GM12878 (cell line): ENCODE measurements at regions not wholly inside any gene's neighbourhood (a gene's known extent, or its start where the extent isn't known, plus 50 kb on each side); places are given as distances from the start of the nearest gene placed in this dataset.
"Not testable (repeated sequence)": the region's sequence is repeated elsewhere in the genome, so short reads cannot be mapped to it uniquely, and the experiment has no call there.

ENCODE experiments used
- ATAC-seq: fragments of 200-7000 bp; cut with Tn5 transposase; 3 replicates; pipeline ENCODE4 v1.9.1; 2020; ENCODE audit warnings: mild to moderate bottlenecking, moderate library complexity
- BruUV-seq: library from RNA; stranded (reverse); fragments of 400-500 nt; replicated peaks from 2 replicates; lab custom pipeline; 2021; lab: Mats Ljungman, UMichigan
- CTCF ChIA-PET: fragments of 300-600 bp; sonication (Branson Sonifier 250); formaldehyde crosslinking; extraction: SDS; loops from one replicate; lab custom pipeline; 2021; ENCODE audit warnings: inconsistent platforms; lab: Yijun Ruan, JAX
- POLR2A ChIA-PET: fragments of 350-600 bp; formaldehyde crosslinking; extraction: SDS; loops from one replicate; lab custom pipeline; 2021; ENCODE audit warnings: inconsistent platforms; lab: Charles Lee
- RAD21 ChIA-PET: fragments of 300-600 bp; sonication (Branson Sonifier 250); formaldehyde crosslinking; loops from one replicate; lab custom pipeline; 2023; ENCODE audit warnings: antibody characterized with exemption; ENCODE audit not compliant: unreplicated experiment; lab: Charles Lee
- SMC1A ChIA-PET: fragments of 300-600 bp; sonication (Branson Sonifier 250); formaldehyde crosslinking; loops from one replicate; lab custom pipeline; 2023; ENCODE audit not compliant: unreplicated experiment, uncharacterized antibody; lab: Charles Lee
- DNase-seq: peaks from one replicate; pipeline ENCODE4 v3.0.0-alpha.2; 2011; ENCODE audit warnings: low read depth, low spot score
- FAIRE-seq: peaks from 3 replicates; lab custom pipeline; 2011; peaks lifted over from hg19 to GRCh38; lab: Jason Lieb, UNC
- H2AFZ ChIP-seq: 2 replicates; pipeline ENCODE4 v1.6.0; 2011; ENCODE audit warnings: low read depth, low read length, control low read depth; ENCODE audit not compliant: control insufficient read depth
- H3K27ac ChIP-seq: 2 replicates; pipeline ENCODE4 v1.5.1; 2011; ENCODE audit warnings: control low read depth; ENCODE audit not compliant: control insufficient read depth, insufficient read depth
- H3K27me3 ChIP-seq, 2 experiments: replicated peaks in 1 of 2; 2 replicates each; pipeline versions ENCODE4 v1.6.0 to v1.6.1; 2011; ENCODE audit warnings: low read length in 1 of 2; ENCODE audit not compliant: control insufficient read depth in 2 of 2, insufficient read depth in 2 of 2
- H3K36me3 ChIP-seq, 2 experiments: 2 replicates each; pipeline ENCODE4 v1.5.1; 2011; ENCODE audit warnings: low read length in 1 of 2; ENCODE audit not compliant: control insufficient read depth in 2 of 2, insufficient read depth in 2 of 2
- H3K4me1 ChIP-seq: 2 replicates; pipeline ENCODE4 v1.6.1; 2011; ENCODE audit warnings: mild to moderate bottlenecking, low read length, moderate library complexity, mixed read lengths; ENCODE audit not compliant: control insufficient read depth, insufficient read depth
- H3K4me2 ChIP-seq: 2 replicates; pipeline ENCODE4 v1.6.0; 2011; ENCODE audit warnings: control low read depth; ENCODE audit not compliant: control insufficient read depth, insufficient read depth
- H3K4me3 ChIP-seq: fragments of 200-600 bp; sonication (generic); 2 replicates; pipeline ENCODE4 v1.5.1; 2016
- H3K79me2 ChIP-seq: 2 replicates; pipeline ENCODE4 v1.6.0; 2011; ENCODE audit warnings: low read length; ENCODE audit not compliant: control insufficient read depth, insufficient read depth
- H3K9ac ChIP-seq: 2 replicates; pipeline ENCODE4 v1.8.0; 2011; ENCODE audit warnings: low read length, control low read depth, mixed read lengths; ENCODE audit not compliant: control insufficient read depth, insufficient read depth
- H3K9me3 ChIP-seq: replicated peaks from 3 replicates; pipeline ENCODE4 v1.5.1; 2011; ENCODE audit warnings: mild to moderate bottlenecking, low read length; ENCODE audit not compliant: control insufficient read depth, insufficient read depth
- H4K20me1 ChIP-seq: 2 replicates; pipeline ENCODE4 v1.6.0; 2011; ENCODE audit not compliant: control insufficient read depth, insufficient read depth
- BCL11A ChIP-seq: IDR thresholded peaks from 2 replicates; pipeline ENCODE4 v1.6.1; 2011; ENCODE audit warnings: low read depth, low read length
- EP300 ChIP-seq, 2 experiments: fragments of 150-350 bp in 1 of 2; IDR thresholded peaks; 2 replicates each; pipeline ENCODE4 v1.6.1; 2011 to 2012; ENCODE audit warnings: low read depth in 2 of 2, low read length in 2 of 2, borderline replicate concordance in 1 of 2, improper control_type of control experiment in 1 of 2, inconsistent platforms in 1 of 2; ENCODE audit not compliant: control insufficient read depth in 1 of 2
- KAT2A ChIP-seq: conservative IDR thresholded peaks from 2 replicates; pipeline ENCODE4 v1.6.1; 2011; ENCODE audit warnings: low read depth, low read length; ENCODE audit not compliant: control insufficient read depth
- RELB ChIP-seq: fragments of 450-650 bp; IDR thresholded peaks from 2 replicates; pipeline ENCODE4 v1.6.1; 2017; ENCODE audit warnings: low read depth, mild to moderate bottlenecking, moderate library complexity
- TCF7 ChIP-seq: IDR thresholded peaks from 2 replicates; pipeline ENCODE4 v1.6.1; 2014; ENCODE audit warnings: antibody characterized with exemption, borderline replicate concordance
- ZNF217 ChIP-seq: fragments of 450-650 bp; IDR thresholded peaks from 2 replicates; pipeline ENCODE4 v1.6.1; 2017; ENCODE audit warnings: antibody characterized with exemption, mild to moderate bottlenecking
- ZSCAN29 ChIP-seq: fragments of 450-650 bp; IDR thresholded peaks from 2 replicates; pipeline ENCODE4 v1.6.1; 2017; ENCODE audit warnings: mild to moderate bottlenecking, moderate library complexity
- WGBS: methylation state at CpG from one replicate; pipeline ENCODE4 v1.1.6; 2016; ENCODE audit warnings: low lambda C conversion rate; ENCODE audit not compliant: insufficient replicate concordance, insufficient coverage; ENCODE audit errors: missing lambda C conversion rate; 5-methylcytosine and 5-hydroxymethylcytosine counted together
- in situ Hi-C: fragments of 300-500 bp; cut with MboI; formaldehyde crosslinking; loops from 9 replicates; pipeline ENCODE4 v1.14.3; 2018; ENCODE audit warnings: mixed read lengths
- intact Hi-C: fragments of 100-400 bp; cut with micrococcal nuclease; formaldehyde crosslinking; loops from one replicate; pipeline ENCODE4 v1.14.2; 2022; ENCODE audit not compliant: unreplicated experiment
- TF ChIP-seq, protein P1 (sequence below): IDR thresholded peaks from 2 replicates; pipeline ENCODE4 v1.6.1; 2012; ENCODE audit warnings: low read depth, low read length, improper control_type of control experiment

- BruUV-seq: no TSS peak
- H3K79me2 ChIP-seq: no peaks in the 10 kb centered on the region
- H3K9ac ChIP-seq: no peak overlapping the region
- intact Hi-C loops (no loop called here), in situ Hi-C loops (no loop called here)
- H3K4me1 ChIP-seq: no peaks in the 10 kb centered on the region
- no peaks in the 10 kb centered on the region for H4K20me1 ChIP-seq
- WGBS: 3% methylated on average over 3 of the region's 3 CpGs
- no peak overlapping the region for H2AFZ ChIP-seq
- CTCF ChIA-PET: no interaction called here
- H3K4me2 ChIP-seq: no peak overlapping the region
- no peak overlapping the region for H3K27ac ChIP-seq
- ATAC-seq (no peak), FAIRE-seq (no peak), DNase-seq (no peak)
- RAD21 ChIA-PET: no interaction called here
- no peak for TF ChIP-seq TCF7
- no peak for TF ChIP-seq BCL11A
- TF ChIP-seq ZNF217: no peak
- no peak for TF ChIP-seq RELB
- TF ChIP-seq ZSCAN29: no peak
- TF ChIP-seq KAT2A: no peak
- TF ChIP-seq, protein P1, sequence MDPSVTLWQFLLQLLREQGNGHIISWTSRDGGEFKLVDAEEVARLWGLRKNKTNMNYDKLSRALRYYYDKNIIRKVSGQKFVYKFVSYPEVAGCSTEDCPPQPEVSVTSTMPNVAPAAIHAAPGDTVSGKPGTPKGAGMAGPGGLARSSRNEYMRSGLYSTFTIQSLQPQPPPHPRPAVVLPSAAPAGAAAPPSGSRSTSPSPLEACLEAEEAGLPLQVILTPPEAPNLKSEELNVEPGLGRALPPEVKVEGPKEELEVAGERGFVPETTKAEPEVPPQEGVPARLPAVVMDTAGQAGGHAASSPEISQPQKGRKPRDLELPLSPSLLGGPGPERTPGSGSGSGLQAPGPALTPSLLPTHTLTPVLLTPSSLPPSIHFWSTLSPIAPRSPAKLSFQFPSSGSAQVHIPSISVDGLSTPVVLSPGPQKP: no peak
- TF ChIP-seq EP300 (IDR thresholded peaks at IDR 0.05; ENCODE audit: borderline replicate concordance in 1 of 2, control insufficient read depth in 1 of 2, low read depth in 2 of 2, low read length in 2 of 2): no peak
- no peaks in the 10 kb centered on the region for H3K27me3 ChIP-seq
- POLR2A ChIA-PET: no interaction called here
- no peaks in the 10 kb centered on the region for H3K36me3 ChIP-seq
- H3K4me3 ChIP-seq: no peak overlapping the region
- no peaks in the 10 kb centered on the region; the same call in 2 of the 3 replicates for H3K9me3 ChIP-seq
- SMC1A ChIA-PET: no interaction called here
Observed at GRCh38 chr5:100108883-100109282, 426.3 kb upstream of the FAM174A start.

DNA sequence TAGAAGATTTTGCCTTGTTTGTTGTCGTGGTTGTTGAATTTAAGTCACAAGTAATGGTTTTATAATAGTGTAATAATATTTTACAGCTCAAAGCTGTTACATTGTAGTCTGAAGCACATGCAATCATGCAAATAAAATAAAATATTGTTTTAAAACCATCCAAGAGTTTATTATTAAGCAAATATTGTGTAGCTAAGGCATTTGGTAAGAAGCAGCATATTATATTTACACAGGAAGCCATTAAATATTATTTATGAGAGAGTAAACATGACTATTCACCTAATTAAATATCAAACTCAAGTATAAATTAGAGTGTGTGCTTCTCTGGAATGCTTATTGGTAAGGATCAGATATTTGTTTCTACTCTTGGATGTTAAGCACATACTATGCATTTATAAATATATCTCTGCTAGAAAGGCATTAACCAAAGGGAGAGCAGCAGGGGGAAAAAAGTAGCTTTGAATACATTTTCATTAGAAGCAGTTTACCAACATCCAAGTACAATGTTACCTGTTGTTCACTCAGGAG is 431.5 kb upstream of the FAM174A start:
- ATAC-seq, H3K9me3 ChIP-seq, FAIRE-seq, DNase-seq, H3K27me3 ChIP-seq, in situ Hi-C loops, CTCF ChIA-PET, H3K9ac ChIP-seq, H3K4me1 ChIP-seq, RAD21 ChIA-PET, H2AFZ ChIP-seq, H3K79me2 ChIP-seq, POLR2A ChIA-PET, H3K4me3 ChIP-seq, H3K4me2 ChIP-seq, BruUV-seq, H4K20me1 ChIP-seq, SMC1A ChIA-PET, intact Hi-C loops, H3K27ac ChIP-seq, H3K36me3 ChIP-seq: not testable (repeated sequence)
- WGBS: 0% methylated on average over 1 of the region's 1 CpG

DNA sequence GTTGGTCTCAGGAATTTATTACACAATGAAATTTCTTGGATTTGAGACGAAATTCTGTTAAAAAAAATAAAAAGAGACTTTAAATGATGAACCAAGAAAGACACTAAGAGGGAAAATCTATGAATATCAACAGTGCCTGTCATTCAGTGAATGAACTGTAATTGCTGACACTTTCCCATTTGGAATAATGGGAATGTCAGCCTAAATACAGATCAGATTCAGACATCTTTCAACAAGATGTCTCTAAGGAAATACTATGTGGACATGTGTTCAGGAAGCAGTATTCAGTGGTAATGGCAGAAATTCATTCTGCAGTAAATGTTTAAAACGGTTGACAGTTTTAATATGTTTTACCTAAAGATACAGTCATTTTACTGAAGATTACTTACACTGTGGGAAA is 433.7 kb upstream of the FAM174A start:
- FAIRE-seq, H3K9me3 ChIP-seq, RAD21 ChIA-PET, DNase-seq, intact Hi-C loops, H3K79me2 ChIP-seq, CTCF ChIA-PET, H4K20me1 ChIP-seq, H3K4me2 ChIP-seq, H3K4me3 ChIP-seq, H3K4me1 ChIP-seq, H3K27me3 ChIP-seq, SMC1A ChIA-PET, ATAC-seq, POLR2A ChIA-PET, BruUV-seq, in situ Hi-C loops, H3K9ac ChIP-seq, H3K27ac ChIP-seq, H3K36me3 ChIP-seq, H2AFZ ChIP-seq: not testable (repeated sequence)
- 0% methylated on average over 2 of the region's 2 CpGs for WGBS
